ENCODE measurements at regions not wholly inside any gene's neighbourhood (a gene's known extent, or its start where the extent isn't known, plus 50 kb on each side); places are given as distances from the start of the nearest gene placed in this dataset.

- Histone ChIP-seq H3K79me2 (replicated peaks; ENCODE audit: insufficient read depth, low read length) (no peaks in the 10 kb centered on the region), H3K36me3 (ENCODE audit: insufficient read depth, low read length) (no peaks in the 10 kb centered on the region), H3K27ac (ENCODE audit: low read length) (no peak overlapping the region), H4K20me1 (ENCODE audit: insufficient read depth) (no peaks in the 10 kb centered on the region), H3K4me2 (ENCODE audit: low read length) (no peak overlapping the region), H3F3A (ENCODE audit: insufficient read depth, low read length, poor library complexity, severe bottlenecking) (no peaks in the 10 kb centered on the region), H3K9ac (ENCODE audit: low read length) (no peak overlapping the region), H2AFZ (ENCODE audit: low read depth, low read length) (no peak overlapping the region), H3K27me3 (ENCODE audit: insufficient read depth, low read depth, low read length) (no peaks in the 10 kb centered on the region), H3K4me3 (ENCODE audit: low read length) (no peak overlapping the region), H3K9me3 (ENCODE audit: low read length) (no peaks in the 10 kb centered on the region), H3K9me2 (ENCODE audit: insufficient read depth, low read length) (no peaks in the 10 kb centered on the region)
- TF ChIP-seq CTCF (IDR thresholded peaks at IDR 0.05; ENCODE audit: poor library complexity, severe bottlenecking) (no peak), POLR2AphosphoS5 (IDR thresholded peaks at IDR 0.05) (no peak)
Observed at GRCh38 chr2:234649951-234650350, 153.1 kb upstream of the ARL4C start.

GRCh38 chr2:234643407-234643806, 146.5 kb upstream of the ARL4C start:
- H3K27me3 ChIP-seq (ENCODE audit: insufficient read depth, low read depth, low read length): no peaks in the 10 kb centered on the region
- no peak overlapping the region for H3K4me3 ChIP-seq (ENCODE audit: low read length)
- no peak overlapping the region for H3K9ac ChIP-seq (ENCODE audit: low read length)
- TF ChIP-seq CTCF (IDR thresholded peaks at IDR 0.05; ENCODE audit: poor library complexity, severe bottlenecking): no peak
- TF ChIP-seq EZH2 (IDR thresholded peaks at IDR 0.05; ENCODE audit: borderline replicate concordance, insufficient read depth, low read length, poor library complexity, severe bottlenecking): no peak
- TF ChIP-seq MXI1 (conservative IDR thresholded peaks at IDR 0.05; ENCODE audit: poor library complexity, severe bottlenecking): no peak
- no peak for TF ChIP-seq REST (IDR thresholded peaks at IDR 0.05; ENCODE audit: borderline replicate concordance)
- no peak for TF ChIP-seq POLR2AphosphoS5 (IDR thresholded peaks at IDR 0.05)
- TF ChIP-seq EP300 (conservative IDR thresholded peaks at IDR 0.05; ENCODE audit: poor library complexity, severe bottlenecking): no peak
- no peaks in the 10 kb centered on the region for H3K36me3 ChIP-seq (ENCODE audit: insufficient read depth, low read length)
- no peaks in the 10 kb centered on the region for H3K9me2 ChIP-seq (ENCODE audit: insufficient read depth, low read length)
- no peak overlapping the region for H3K27ac ChIP-seq (ENCODE audit: low read length)
- H3K4me2 ChIP-seq (ENCODE audit: low read length): no peak overlapping the region
- H3K79me2 ChIP-seq (replicated peaks; ENCODE audit: insufficient read depth, low read length): no peaks in the 10 kb centered on the region
- H2AFZ ChIP-seq (ENCODE audit: low read depth, low read length): no peak overlapping the region
- H3K9me3 ChIP-seq (ENCODE audit: low read length): no peaks in the 10 kb centered on the region
- H4K20me1 ChIP-seq (ENCODE audit: insufficient read depth): no peaks in the 10 kb centered on the region
- H3F3A ChIP-seq (ENCODE audit: insufficient read depth, low read length, poor library complexity, severe bottlenecking): no peaks in the 10 kb centered on the region
